ENCODE measurements at regions not wholly inside any gene's neighbourhood (a gene's known extent, or its start where the extent isn't known, plus 50 kb on each side); places are given as distances from the start of the nearest gene placed in this dataset.

GRCh38 chr3:87175732-87176131, 51.4 kb upstream of the CHMP2B start:
- Histone ChIP-seq H3K9me3 (no peaks in the 10 kb centered on the region), H3K9ac (ENCODE audit: low read depth in 2 of 2, low read length in 2 of 2) (no peak overlapping the region), H3K27me3 (no peaks in the 10 kb centered on the region), H3K27ac (no peak overlapping the region), H3K4me1 (no peaks in the 10 kb centered on the region), H3K36me3 (no peaks in the 10 kb centered on the region), H3K4me3 (no peak overlapping the region)
- intact Hi-C loops (cut with DNase I), result no loop called here
- DNase-seq, result no peak
- TF ChIP-seq CTCF (IDR thresholded peaks at IDR 0.05), result no peak

DNA sequence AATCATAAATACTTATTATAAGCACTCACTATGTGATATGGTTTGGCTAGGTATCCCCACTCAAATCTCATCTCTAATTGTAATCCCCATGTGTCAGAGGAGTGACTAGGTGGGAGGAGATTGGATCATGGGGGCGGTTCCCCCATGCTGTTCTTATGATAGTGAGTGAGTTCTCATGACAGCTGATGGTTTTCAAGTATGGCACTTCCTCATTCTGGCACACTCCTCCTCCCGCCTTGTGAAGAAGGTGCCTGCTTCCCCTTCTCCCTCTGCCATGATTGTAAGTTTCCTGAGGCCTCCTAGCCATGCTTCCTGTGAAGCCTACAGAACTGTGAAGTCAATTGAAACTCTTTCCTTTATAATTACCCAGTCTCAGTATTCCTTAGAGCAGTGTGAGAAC, 53.3 kb upstream of the CHMP2B start:
- no peak overlapping the region for H3K27ac ChIP-seq
- H3K9ac ChIP-seq (ENCODE audit: low read depth in 2 of 2, low read length in 2 of 2), result no peak overlapping the region
- TF ChIP-seq CTCF (IDR thresholded peaks at IDR 0.05), result no peak
- no peak for DNase-seq
- H3K9me3 ChIP-seq, result no peaks in the 10 kb centered on the region
- no peaks in the 10 kb centered on the region for H3K36me3 ChIP-seq
- H3K4me1 ChIP-seq, result no peaks in the 10 kb centered on the region
- H3K4me3 ChIP-seq, result no peak overlapping the region
- no peaks in the 10 kb centered on the region for H3K27me3 ChIP-seq
- intact Hi-C loops (cut with DNase I), result no loop called here

DNA sequence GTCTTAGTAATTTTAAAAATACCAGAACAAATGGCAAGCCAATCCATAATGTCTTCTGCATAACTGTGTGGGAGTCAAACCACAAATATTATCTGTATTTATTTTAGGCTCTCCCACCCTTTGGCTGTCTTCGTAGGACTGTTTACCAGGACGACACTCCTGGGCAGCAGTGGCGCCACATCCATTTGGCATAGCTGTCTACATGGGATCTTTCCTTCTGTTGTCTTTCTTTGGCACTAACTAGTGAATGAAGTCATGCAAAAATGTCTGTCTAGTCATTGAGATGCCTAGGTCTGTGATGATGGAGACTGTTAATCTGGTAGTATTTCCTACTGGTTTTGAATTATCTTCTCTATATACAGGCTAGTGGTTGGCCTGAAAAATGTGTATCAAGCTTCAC, 54.0 kb upstream of the CHMP2B start:
- intact Hi-C loops (cut with DNase I), result no loop called here
- H3K4me1 ChIP-seq, result no peaks in the 10 kb centered on the region
- H3K27ac ChIP-seq, result no peak overlapping the region
- H3K9ac ChIP-seq (ENCODE audit: low read depth in 2 of 2, low read length in 2 of 2), result no peak overlapping the region
- no peak for DNase-seq
- no peaks in the 10 kb centered on the region for H3K9me3 ChIP-seq
- no peak for TF ChIP-seq CTCF (IDR thresholded peaks at IDR 0.05)
- no peak overlapping the region for H3K4me3 ChIP-seq
- no peaks in the 10 kb centered on the region for H3K27me3 ChIP-seq
- H3K36me3 ChIP-seq, result no peaks in the 10 kb centered on the region

DNA sequence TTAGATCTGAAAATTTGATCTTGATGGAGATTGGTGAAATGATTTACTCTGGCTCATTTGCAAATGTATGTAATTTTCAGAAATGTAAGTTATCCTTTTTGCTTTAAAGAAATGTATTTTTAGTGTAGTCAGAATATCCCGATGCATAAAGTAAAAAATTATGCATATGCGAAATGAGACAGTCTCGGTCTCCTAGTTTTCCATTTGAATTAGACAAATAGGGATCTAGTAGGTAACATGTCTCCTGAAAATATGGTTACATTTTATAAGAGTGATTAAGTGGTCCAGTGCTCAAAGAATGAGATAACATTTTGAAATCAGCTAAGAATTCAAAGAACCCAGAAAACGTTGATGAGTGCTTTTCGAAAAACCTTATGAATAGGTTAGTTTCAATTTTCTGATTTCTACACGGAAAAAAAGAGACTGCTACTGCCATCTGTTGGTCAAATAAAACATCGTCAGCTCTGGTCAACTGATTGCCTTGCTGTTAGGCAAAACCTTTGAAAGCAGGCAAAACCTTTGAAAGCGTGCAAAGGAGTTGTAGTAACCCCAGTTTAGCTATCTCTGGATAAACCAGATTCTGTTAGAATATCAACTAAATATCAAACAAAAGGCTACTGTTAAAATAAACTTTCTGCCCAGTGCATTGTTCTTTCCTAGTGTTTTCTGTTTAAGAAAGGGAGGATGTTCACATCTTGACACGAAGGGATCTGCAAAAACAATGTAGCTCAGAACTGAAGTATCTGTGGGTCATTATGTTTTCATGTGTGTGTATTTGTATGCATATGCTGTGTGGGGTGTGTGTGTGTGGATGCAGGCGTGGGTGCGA, 59.3 kb upstream of the CHMP2B start:
- peak; percentile 45 for DNase-seq
- intact Hi-C loops (cut with DNase I), result loop anchor here (2.0 to 10.0 kb wide), 2 partner anchors 193 to 395 kb away; no protein-coding TSS in a partner anchor
- H3K9me3 ChIP-seq, result no peaks in the 10 kb centered on the region
- H3K36me3 ChIP-seq, result no peaks in the 10 kb centered on the region
- no peaks in the 10 kb centered on the region for H3K27me3 ChIP-seq
- TF ChIP-seq CTCF (IDR thresholded peaks at IDR 0.05), result peak; percentile 66
- H3K9ac ChIP-seq (ENCODE audit: low read depth in 2 of 2, low read length in 2 of 2), result no peak overlapping the region
- H3K4me1 ChIP-seq, result no peaks in the 10 kb centered on the region
- H3K27ac ChIP-seq, result no peak overlapping the region
- H3K4me3 ChIP-seq, result peak overlapping the region; percentile 9

DNA sequence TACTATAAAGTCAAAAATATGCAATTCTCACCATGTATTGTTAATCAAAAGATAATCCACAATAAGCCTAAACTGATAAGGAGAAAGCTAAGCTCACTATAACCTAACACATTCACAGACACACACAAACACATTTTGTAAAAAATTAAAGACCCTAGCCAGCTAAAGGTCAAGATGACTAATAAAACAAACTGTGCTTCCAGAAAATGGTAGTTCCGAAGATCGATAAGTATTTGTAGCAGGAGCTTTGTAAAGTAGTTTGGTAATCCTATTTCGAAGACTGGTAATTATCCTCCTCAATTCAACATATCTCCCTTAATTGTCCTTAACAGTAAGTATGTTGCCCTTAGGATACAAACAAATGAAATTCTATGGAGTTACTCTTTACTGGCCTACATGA, 62.9 kb upstream of the CHMP2B start:
- TF ChIP-seq CTCF (IDR thresholded peaks at IDR 0.05), result no peak
- Histone ChIP-seq H3K36me3 (no peaks in the 10 kb centered on the region), H3K4me1 (no peaks in the 10 kb centered on the region), H3K27me3 (no peaks in the 10 kb centered on the region), H3K9me3 (no peaks in the 10 kb centered on the region), H3K9ac (ENCODE audit: low read depth in 2 of 2, low read length in 2 of 2) (no peak overlapping the region), H3K4me3 (no peak overlapping the region), H3K27ac (no peak overlapping the region)
- intact Hi-C loops (cut with DNase I), result loop anchor here (10.0 kb wide), 1 partner anchor 189 kb away; no protein-coding TSS in a partner anchor
- DNase-seq, result no peak

Data from colonic mucosa (tissue), 4 donors.